GM23248 (cell line): ENCODE measurements at regions not wholly inside any gene's neighbourhood (a gene's known extent, or its start where the extent isn't known, plus 50 kb on each side); places are given as distances from the start of the nearest gene placed in this dataset.

ENCODE experiments used
- DNase-seq: peaks from one replicate; pipeline ENCODE4 v3.0.0-alpha.2; 2015
- H2AFZ ChIP-seq: fragments of 200-600 bp; sonication (generic); 2 replicates; pipeline ENCODE4 v1.6.1; 2016; ENCODE audit warnings: antibody characterized with exemption
- H3F3A ChIP-seq: fragments of 200-600 bp; sonication (generic); 2 replicates; pipeline ENCODE4 v1.6.1; 2016; ENCODE audit warnings: mild to moderate bottlenecking, antibody characterized with exemption, mixed run types; ENCODE audit not compliant: insufficient read depth
- H3K27ac ChIP-seq: fragments of 200-600 bp; sonication (generic); 2 replicates; pipeline ENCODE4 v1.5.1; 2016; ENCODE audit warnings: mild to moderate bottlenecking
- H3K27me3 ChIP-seq: fragments of 200-600 bp; sonication (generic); replicated peaks from 2 replicates; pipeline ENCODE4 v1.6.1; 2016; ENCODE audit warnings: mild to moderate bottlenecking; ENCODE audit not compliant: insufficient read depth
- H3K36me3 ChIP-seq: fragments of 200-600 bp; sonication (generic); 2 replicates; pipeline ENCODE4 v1.6.1; 2016; ENCODE audit warnings: low read depth, mild to moderate bottlenecking
- H3K4me1 ChIP-seq: fragments of 200-600 bp; sonication (generic); 2 replicates; pipeline ENCODE4 v1.6.1; 2016; ENCODE audit warnings: mild to moderate bottlenecking; ENCODE audit not compliant: insufficient read depth
- H3K4me2 ChIP-seq: fragments of 200-600 bp; sonication (generic); one replicate; pipeline ENCODE4 v1.6.1; 2016; ENCODE audit warnings: mild to moderate bottlenecking; ENCODE audit not compliant: unreplicated experiment
- H3K4me3 ChIP-seq: fragments of 200-600 bp; sonication (generic); 2 replicates; pipeline ENCODE4 v1.5.1; 2016; ENCODE audit warnings: mild to moderate bottlenecking
- H3K79me2 ChIP-seq: fragments of 200-600 bp; sonication (generic); 2 replicates; pipeline ENCODE4 v1.6.1; 2016; ENCODE audit warnings: mild to moderate bottlenecking; ENCODE audit not compliant: insufficient read depth
- H3K9ac ChIP-seq: fragments of 200-600 bp; sonication (generic); 2 replicates; pipeline ENCODE4 v1.6.1; 2016; ENCODE audit warnings: mild to moderate bottlenecking
- H3K9me2 ChIP-seq: fragments of 200-600 bp; sonication (generic); 2 replicates; pipeline ENCODE4 v1.6.1; 2016; ENCODE audit warnings: mixed run types, mild to moderate bottlenecking, moderate library complexity; ENCODE audit not compliant: insufficient read depth
- H3K9me3 ChIP-seq: fragments of 200-600 bp; sonication (generic); one replicate; pipeline ENCODE4 v1.6.1; 2017; ENCODE audit warnings: low read depth
- H4K20me1 ChIP-seq: fragments of 200-600 bp; sonication (generic); 2 replicates; pipeline ENCODE4 v1.6.0; 2016; ENCODE audit not compliant: insufficient read depth
- EZH2 ChIP-seq: fragments of 200-600 bp; sonication (generic); IDR thresholded peaks from 2 replicates; pipeline ENCODE4 v1.6.1; 2018; ENCODE audit warnings: antibody characterized with exemption, mild to moderate bottlenecking; ENCODE audit not compliant: insufficient read depth, poor library complexity, severe bottlenecking
- EZH2phosphoT487 ChIP-seq: fragments of 200-600 bp; sonication (generic); IDR thresholded peaks from 2 replicates; pipeline ENCODE4 v1.6.1; 2018; ENCODE audit warnings: antibody characterized with exemption, moderate library complexity, mild to moderate bottlenecking, low read depth; ENCODE audit not compliant: insufficient read depth
- WGBS, 2 experiments: methylation state at CpG; one replicate each; pipeline ENCODE4 v1.1.6; 2015 to 2017; ENCODE audit warnings: low lambda C conversion rate in 2 of 2, low coverage in 1 of 2; ENCODE audit errors: missing lambda C conversion rate in 2 of 2; 5-methylcytosine and 5-hydroxymethylcytosine counted together
- in situ Hi-C: fragments of 300-500 bp; cut with MboI; formaldehyde crosslinking; loops from 2 replicates; pipeline ENCODE4 v1.15.0; 2020

DNA sequence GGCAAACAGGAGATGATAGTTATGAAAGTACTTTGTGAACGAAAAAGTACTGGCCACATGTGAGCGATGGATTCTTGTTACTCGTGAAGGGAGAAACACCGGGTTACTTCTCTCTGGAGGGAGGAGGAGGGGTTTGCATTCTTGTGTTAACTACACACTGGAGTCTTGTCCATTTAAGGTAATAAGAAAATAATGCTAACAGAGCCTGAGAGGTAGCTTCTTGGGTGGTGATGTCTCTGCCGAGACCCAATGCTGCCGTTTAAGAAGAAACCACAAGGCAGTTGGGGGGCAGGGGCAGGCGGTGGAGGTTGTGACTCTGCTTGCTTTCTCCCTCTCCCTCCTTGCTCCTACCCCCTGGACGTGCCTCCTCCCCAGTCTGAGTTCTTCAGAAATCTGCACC is 100.9 kb upstream of the ROPN1 start:
- Histone ChIP-seq H3F3A (no peaks in the 10 kb centered on the region), H4K20me1 (no peaks in the 10 kb centered on the region), H3K9ac (no peak overlapping the region), H3K79me2 (no peaks in the 10 kb centered on the region), H2AFZ (no peak overlapping the region), H3K9me3 (no peaks in the 10 kb centered on the region), H3K36me3 (no peaks in the 10 kb centered on the region), H3K4me2 (no peak overlapping the region), H3K27ac (no peak overlapping the region), H3K27me3 (no peaks in the 10 kb centered on the region), H3K4me1 (no peaks in the 10 kb centered on the region), H3K4me3 (no peak overlapping the region), H3K9me2 (no peaks in the 10 kb centered on the region)
- TF ChIP-seq EZH2phosphoT487 (no peak), EZH2 (no peak)
- WGBS, 2 experiments = 75 to 78% methylated on average over 8 of the region's 8 CpGs
- no peak for DNase-seq
- in situ Hi-C loops = no loop called here

DNA sequence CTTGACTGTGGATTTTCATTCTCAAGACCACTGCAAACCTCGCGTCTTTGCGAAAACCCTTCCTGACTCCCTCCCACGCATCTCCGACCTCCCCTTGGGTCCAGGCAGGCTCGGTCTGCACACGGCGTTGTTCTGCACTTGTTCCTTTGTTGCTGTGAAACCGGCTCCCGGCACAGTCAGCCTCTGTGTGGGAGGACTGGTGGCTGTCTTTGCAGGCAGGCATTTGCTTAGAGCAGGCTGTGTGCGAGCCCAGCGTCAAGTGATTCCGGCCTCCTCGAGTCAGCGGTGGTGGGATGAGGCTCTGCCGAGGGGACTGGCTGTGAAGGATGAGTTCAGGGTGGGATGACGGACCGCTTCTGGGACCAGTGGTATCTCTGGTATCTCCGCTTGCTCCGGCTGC is 102.6 kb upstream of the ROPN1 start:
- H3K4me1 ChIP-seq = no peaks in the 10 kb centered on the region
- H3K27me3 ChIP-seq = no peaks in the 10 kb centered on the region
- DNase-seq = no peak
- H3K4me2 ChIP-seq = no peak overlapping the region
- no peak overlapping the region for H3K4me3 ChIP-seq
- no peaks in the 10 kb centered on the region for H4K20me1 ChIP-seq
- no peak overlapping the region for H3K27ac ChIP-seq
- no peak overlapping the region for H2AFZ ChIP-seq
- in situ Hi-C loops = no loop called here
- TF ChIP-seq EZH2 (no peak), EZH2phosphoT487 (no peak)
- no peaks in the 10 kb centered on the region for H3K9me2 ChIP-seq
- WGBS, 2 experiments = 88 to 93% methylated on average over 20 of the region's 20 CpGs
- no peaks in the 10 kb centered on the region for H3K9me3 ChIP-seq
- H3K36me3 ChIP-seq = no peaks in the 10 kb centered on the region
- H3K9ac ChIP-seq = no peak overlapping the region
- H3K79me2 ChIP-seq = no peaks in the 10 kb centered on the region
- H3F3A ChIP-seq = no peaks in the 10 kb centered on the region

DNA sequence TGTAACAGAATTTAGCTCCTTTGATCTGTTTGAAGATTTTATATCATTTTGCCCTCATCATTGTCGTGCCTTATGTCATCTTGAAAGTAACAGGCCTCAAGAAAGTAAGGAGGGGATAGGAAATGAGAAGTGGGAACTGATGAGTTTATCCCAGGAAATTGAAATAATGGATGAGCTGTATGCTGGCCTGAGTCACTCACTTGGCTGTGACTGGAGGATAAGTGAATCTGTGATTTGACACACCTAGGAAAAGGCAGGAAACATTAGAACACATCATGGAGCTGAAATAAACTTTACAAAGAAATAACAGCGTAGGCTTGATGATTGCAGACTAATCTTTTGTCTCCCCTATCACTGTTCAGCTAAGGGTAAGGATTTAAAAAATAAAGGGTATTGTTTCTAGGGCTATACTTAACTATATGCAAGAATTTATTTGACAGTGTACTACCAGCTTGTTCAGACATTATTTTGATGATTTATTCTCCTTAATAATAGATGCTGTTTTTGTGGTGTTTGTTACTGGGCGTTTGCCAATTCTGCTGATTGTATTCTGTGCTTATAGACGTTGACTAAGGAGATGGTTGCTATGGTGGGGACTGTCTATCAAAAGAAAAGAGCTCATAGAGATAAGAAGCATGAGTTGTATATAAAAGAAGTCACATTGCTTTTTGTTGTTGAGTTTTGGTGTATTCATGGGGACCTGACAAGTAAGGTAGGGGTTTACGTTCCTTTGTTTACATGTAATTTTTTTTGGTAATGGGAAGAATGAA is 105.6 kb upstream of the ROPN1 start:
- no peak for TF ChIP-seq EZH2
- TF ChIP-seq EZH2phosphoT487 = no peak
- H3K9ac ChIP-seq = no peak overlapping the region
- peak; percentile 41 for DNase-seq

DNA sequence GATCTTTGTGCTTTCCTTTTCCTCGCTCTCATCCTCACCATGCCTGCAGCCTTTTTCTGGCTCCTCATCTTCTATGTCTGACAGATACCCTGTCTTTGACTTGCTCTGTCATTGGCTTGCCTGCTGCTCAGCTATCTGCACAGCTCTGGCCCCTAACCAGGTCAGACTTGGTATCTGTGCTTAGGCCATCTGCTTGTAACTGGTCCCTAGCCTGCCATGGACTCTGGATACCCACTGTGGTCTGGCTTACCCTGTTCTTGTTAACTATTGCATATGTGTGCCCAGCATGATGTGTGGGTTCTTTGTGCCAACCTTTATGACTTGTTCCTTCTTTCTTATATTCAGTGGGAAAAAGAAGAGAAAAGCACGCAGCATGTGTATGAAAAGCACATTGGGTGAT is 109.7 kb upstream of the ROPN1 start:
- Histone ChIP-seq H2AFZ (no peak overlapping the region), H3K4me1 (no peaks in the 10 kb centered on the region; the same call in 1 of the 2 replicates), H3K79me2 (no peaks in the 10 kb centered on the region), H3K27ac (no peak overlapping the region), H3K4me2 (no peak overlapping the region), H3F3A (peaks cover 9% of the 10 kb centered on the region; the same call in 1 of the 2 replicates), H3K9me2 (no peaks in the 10 kb centered on the region), H3K9me3 (no peaks in the 10 kb centered on the region), H3K9ac (no peak overlapping the region), H3K27me3 (no peaks in the 10 kb centered on the region), H3K4me3 (no peak overlapping the region), H3K36me3 (no peaks in the 10 kb centered on the region), H4K20me1 (no peaks in the 10 kb centered on the region)
- 76 to 81% methylated on average over 2 of the region's 2 CpGs for WGBS, 2 experiments
- in situ Hi-C loops = no loop called here
- DNase-seq = no peak
- TF ChIP-seq EZH2 (no peak), EZH2phosphoT487 (no peak)

More for the DNA sequence above, 105.6 kb upstream of the ROPN1 start:
- Histone ChIP-seq H2AFZ (no peak overlapping the region), H3K36me3 (no peaks in the 10 kb centered on the region), H3K4me1 (no peaks in the 10 kb centered on the region), H3K27me3 (no peaks in the 10 kb centered on the region), H3K79me2 (no peaks in the 10 kb centered on the region), H3K4me3 (no peak overlapping the region), H3K9me3 (no peaks in the 10 kb centered on the region), H3K27ac (no peak overlapping the region), H4K20me1 (no peaks in the 10 kb centered on the region), H3K4me2 (no peak overlapping the region), H3K9me2 (no peaks in the 10 kb centered on the region), H3F3A (no peaks in the 10 kb centered on the region)
- WGBS, 2 experiments = 74 to 77% methylated on average over 5 of the region's 5 CpGs
- in situ Hi-C loops = no loop called here
